ENCODE measurements at regions not wholly inside any gene's neighbourhood (a gene's known extent, or its start where the extent isn't known, plus 50 kb on each side); places are given as distances from the start of the nearest gene placed in this dataset.

GRCh38 chr6:163877877-163878639, 463.5 kb downstream of the QKI start:
- peak in 1 of 4 donors; percentile 44 for DNase-seq
- no peak for TF ChIP-seq CTCF (IDR thresholded peaks at IDR 0.05)
- no peaks in the 10 kb centered on the region for H3K4me1 ChIP-seq
- H3K27ac ChIP-seq: no peak overlapping the region
- no peaks in the 10 kb centered on the region for H3K9me3 ChIP-seq
- no peak for ATAC-seq
- H3K27me3 ChIP-seq: no peaks in the 10 kb centered on the region
- no peak overlapping the region for H3K4me3 ChIP-seq
- intact Hi-C loops (cut with DNase I): no loop called here
- no peaks in the 10 kb centered on the region for H3K36me3 ChIP-seq

GRCh38 chr6:163876391-163876790, 461.9 kb downstream of the QKI start:
- DNase-seq: no peak
- intact Hi-C loops (cut with DNase I): no loop called here
- no peak for ATAC-seq
- Histone ChIP-seq H3K27me3 (no peaks in the 10 kb centered on the region), H3K9me3 (no peaks in the 10 kb centered on the region), H3K4me3 (no peak overlapping the region), H3K36me3 (no peaks in the 10 kb centered on the region), H3K4me1 (no peaks in the 10 kb centered on the region), H3K27ac (no peak overlapping the region)
- TF ChIP-seq CTCF (IDR thresholded peaks at IDR 0.05): no peak

GRCh38 chr6:163874784-163875183, 460.3 kb downstream of the QKI start:
- Histone ChIP-seq H3K9me3 (no peaks in the 10 kb centered on the region), H3K27me3 (no peaks in the 10 kb centered on the region), H3K27ac (no peak overlapping the region), H3K36me3 (no peaks in the 10 kb centered on the region), H3K4me1 (no peaks in the 10 kb centered on the region), H3K4me3 (no peak overlapping the region)
- DNase-seq: no peak
- intact Hi-C loops (cut with DNase I): no loop called here
- no peak for TF ChIP-seq CTCF (IDR thresholded peaks at IDR 0.05)
- no peak for ATAC-seq

GRCh38 chr6:163872335-163872734, 457.8 kb downstream of the QKI start:
- no peak overlapping the region for H3K27ac ChIP-seq
- no peak for ATAC-seq

GRCh38 chr6:163871616-163872015, 457.1 kb downstream of the QKI start:
- ATAC-seq: no peak
- Histone ChIP-seq H3K27me3 (no peaks in the 10 kb centered on the region), H3K27ac (no peak overlapping the region), H3K9me3 (no peaks in the 10 kb centered on the region), H3K36me3 (no peaks in the 10 kb centered on the region), H3K4me3 (no peak overlapping the region), H3K4me1 (no peaks in the 10 kb centered on the region)
- intact Hi-C loops (cut with DNase I): no loop called here
- no peak for TF ChIP-seq CTCF (IDR thresholded peaks at IDR 0.05)
- peak in 2 of 4 donors; percentile 29 to 33 for DNase-seq

More at GRCh38 chr6:163872335-163872734, 457.8 kb downstream of the QKI start:
- Histone ChIP-seq H3K4me3 (no peak overlapping the region), H3K9me3 (no peaks in the 10 kb centered on the region), H3K27me3 (no peaks in the 10 kb centered on the region), H3K36me3 (no peaks in the 10 kb centered on the region), H3K4me1 (no peaks in the 10 kb centered on the region)
- peak in 2 of 4 donors; percentile 63 to 68 for DNase-seq
- intact Hi-C loops (cut with DNase I): no loop called here
- TF ChIP-seq CTCF (IDR thresholded peaks at IDR 0.05): no peak
